ENCODE measurements at regions not wholly inside any gene's neighbourhood (a gene's known extent, or its start where the extent isn't known, plus 50 kb on each side); places are given as distances from the start of the nearest gene placed in this dataset.

GRCh38 chr16:51635181-51635580, 484.1 kb upstream of the SALL1 start:
- TF ChIP-seq CTCF (IDR thresholded peaks at IDR 0.05 in 2 of 3, conservative IDR thresholded peaks at IDR 0.05 in 1 of 3; ENCODE audit: borderline replicate concordance in 1 of 3, insufficient read depth in 1 of 3, low read depth in 2 of 3, low read length in 2 of 3), result no peak
- TF ChIP-seq EZH2phosphoT487 (IDR thresholded peaks at IDR 0.05; ENCODE audit: borderline replicate concordance), result no peak
- no peak for TF ChIP-seq TCF7L2 (IDR thresholded peaks at IDR 0.05; ENCODE audit: borderline replicate concordance, extremely low read depth, insufficient read depth, insufficient read length)
- TF ChIP-seq POLR2AphosphoS5 (IDR thresholded peaks at IDR 0.05; ENCODE audit: low read depth, low read length), result no peak
- no peak for TF ChIP-seq ZNF274 (IDR thresholded peaks at IDR 0.05; ENCODE audit: low read depth, low read length)
- TF ChIP-seq CEBPB (IDR thresholded peaks at IDR 0.05; ENCODE audit: low read depth), result no peak
- no peak for TF ChIP-seq SRF (IDR thresholded peaks at IDR 0.05; ENCODE audit: low read depth)
- no peak for TF ChIP-seq POLR2A (IDR thresholded peaks at IDR 0.05; ENCODE audit: borderline replicate concordance, extremely low read depth, insufficient read depth, insufficient read length)
- no peak for TF ChIP-seq RAD21 (IDR thresholded peaks at IDR 0.05; ENCODE audit: low read depth)
- TF ChIP-seq ZBTB33 (IDR thresholded peaks at IDR 0.05; ENCODE audit: extremely low read depth, insufficient replicate concordance, low read length), result no peak
- TF ChIP-seq SIN3A (IDR thresholded peaks at IDR 0.05; ENCODE audit: low read depth), result no peak
